ENCODE measurements at regions not wholly inside any gene's neighbourhood (a gene's known extent, or its start where the extent isn't known, plus 50 kb on each side); places are given as distances from the start of the nearest gene placed in this dataset.

DNA sequence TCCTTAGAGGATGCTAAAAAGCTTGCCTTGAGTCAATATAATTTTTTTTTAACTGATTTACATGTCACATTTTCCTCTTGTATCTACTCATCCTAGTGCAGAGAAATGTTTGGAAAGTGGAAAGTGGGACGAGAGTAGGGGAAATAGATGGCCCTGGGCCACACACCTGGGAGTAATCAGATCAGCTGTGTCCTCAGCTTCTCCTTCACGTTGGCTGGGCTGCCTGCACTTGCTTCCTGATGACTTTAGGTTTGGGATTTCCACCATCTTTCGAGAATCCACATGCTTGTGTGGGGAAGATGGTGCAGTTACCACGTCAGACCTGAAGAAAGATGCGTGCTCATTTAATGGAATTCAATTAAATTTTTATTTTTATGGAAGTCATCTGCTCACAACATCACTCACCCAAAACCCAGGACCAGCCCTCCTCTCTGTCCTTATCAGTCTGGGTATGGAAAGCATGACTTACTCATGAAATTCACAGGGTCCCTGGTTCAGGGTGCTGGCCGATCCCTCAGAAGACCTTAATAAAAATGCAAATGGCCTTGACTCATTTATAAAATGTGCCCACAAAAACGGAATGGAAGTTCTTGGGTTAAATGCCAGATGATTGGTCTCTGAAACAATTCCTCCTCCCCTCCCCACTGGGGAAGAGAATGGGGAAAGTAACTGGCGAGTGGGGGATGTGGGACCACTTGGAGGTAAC is 74.5 kb upstream of the TIAM2 start:
- no peaks in the 10 kb centered on the region for H3K9me1 ChIP-seq (replicated peaks; ENCODE audit: control insufficient read depth, extremely low read depth, insufficient read depth, low read length)
- ChIA-PET CTCF (interaction anchor here (1.2 to 4.8 kb wide), 3 partner anchors 53 to 245 kb away, joined by 4 to 24 read pairs (median 5); no protein-coding TSS in a partner anchor), POLR2A (no interaction called here)
- H3K27ac ChIP-seq (ENCODE audit: insufficient read depth, low read depth, low read length): no peak overlapping the region
- no peak overlapping the region for H3K9ac ChIP-seq (replicated peaks; ENCODE audit: extremely low read depth, insufficient read depth, low read length)
- no peak overlapping the region for H2AFZ ChIP-seq (ENCODE audit: low read depth, low read length)
- H3K4me1 ChIP-seq (ENCODE audit: control insufficient read depth, extremely low read depth, insufficient read depth, low read length): peaks cover 9% of the 10 kb centered on the region
- DNase-seq (ENCODE audit: low read depth, low spot score) (no peak), FAIRE-seq (no peak)
- no TSS peak for BruUV-seq (replicated peaks)
- no peaks in the 10 kb centered on the region for H4K20me1 ChIP-seq (replicated peaks; ENCODE audit: control insufficient read depth, extremely low read depth, insufficient read depth, low read length)
- no peak overlapping the region for H3K4me3 ChIP-seq (replicated peaks in 1 of 3; ENCODE audit: insufficient read depth in 1 of 3, low read depth in 1 of 3, low read length in 3 of 3)
- intact Hi-C loops (cut with micrococcal nuclease): no loop called here
- no peaks in the 10 kb centered on the region for H3K9me3 ChIP-seq (replicated peaks; ENCODE audit: control insufficient read depth, insufficient read depth, low read length)
- dilution Hi-C loops (cut with MboI; ENCODE audit: extremely low pct_ligation_motif_present, low sequenced_read_pairs): no loop called here
- no peaks in the 10 kb centered on the region for H3K36me3 ChIP-seq (ENCODE audit: control insufficient read depth in 2 of 2, extremely low read depth in 1 of 2, insufficient read depth in 2 of 2, low read length in 2 of 2)
- no peak for TF ChIP-seq MYC (IDR thresholded peaks at IDR 0.05; ENCODE audit: low read depth, low read length)
- TF ChIP-seq POLR2AphosphoS5 (IDR thresholded peaks at IDR 0.05; ENCODE audit: insufficient read depth, low read depth, low read length): no peak
- TF ChIP-seq GATA2 (IDR thresholded peaks at IDR 0.05; ENCODE audit: insufficient read depth, insufficient read length, low read depth, low read length): no peak
- TF ChIP-seq, protein P1, sequence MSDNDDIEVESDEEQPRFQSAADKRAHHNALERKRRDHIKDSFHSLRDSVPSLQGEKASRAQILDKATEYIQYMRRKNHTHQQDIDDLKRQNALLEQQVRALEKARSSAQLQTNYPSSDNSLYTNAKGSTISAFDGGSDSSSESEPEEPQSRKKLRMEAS (IDR thresholded peaks at IDR 0.05; ENCODE audit: insufficient read depth, insufficient read length): no peak
- no peak for TF ChIP-seq FOS (IDR thresholded peaks at IDR 0.05; ENCODE audit: borderline replicate concordance, insufficient read depth, low read length)
- TF ChIP-seq EZH2 (IDR thresholded peaks at IDR 0.05; ENCODE audit: borderline replicate concordance, low read depth, low read length, severe bottlenecking): no peak
- no peak for TF ChIP-seq POLR2A (IDR thresholded peaks at IDR 0.05; ENCODE audit: low read depth, low read length)
- no peak for TF ChIP-seq JUN (IDR thresholded peaks at IDR 0.05; ENCODE audit: borderline replicate concordance, insufficient read depth, insufficient read length, low read depth)
- TF ChIP-seq, protein P2, sequence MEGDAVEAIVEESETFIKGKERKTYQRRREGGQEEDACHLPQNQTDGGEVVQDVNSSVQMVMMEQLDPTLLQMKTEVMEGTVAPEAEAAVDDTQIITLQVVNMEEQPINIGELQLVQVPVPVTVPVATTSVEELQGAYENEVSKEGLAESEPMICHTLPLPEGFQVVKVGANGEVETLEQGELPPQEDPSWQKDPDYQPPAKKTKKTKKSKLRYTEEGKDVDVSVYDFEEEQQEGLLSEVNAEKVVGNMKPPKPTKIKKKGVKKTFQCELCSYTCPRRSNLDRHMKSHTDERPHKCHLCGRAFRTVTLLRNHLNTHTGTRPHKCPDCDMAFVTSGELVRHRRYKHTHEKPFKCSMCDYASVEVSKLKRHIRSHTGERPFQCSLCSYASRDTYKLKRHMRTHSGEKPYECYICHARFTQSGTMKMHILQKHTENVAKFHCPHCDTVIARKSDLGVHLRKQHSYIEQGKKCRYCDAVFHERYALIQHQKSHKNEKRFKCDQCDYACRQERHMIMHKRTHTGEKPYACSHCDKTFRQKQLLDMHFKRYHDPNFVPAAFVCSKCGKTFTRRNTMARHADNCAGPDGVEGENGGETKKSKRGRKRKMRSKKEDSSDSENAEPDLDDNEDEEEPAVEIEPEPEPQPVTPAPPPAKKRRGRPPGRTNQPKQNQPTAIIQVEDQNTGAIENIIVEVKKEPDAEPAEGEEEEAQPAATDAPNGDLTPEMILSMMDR (IDR thresholded peaks at IDR 0.05; ENCODE audit: extremely low read depth in 1 of 2, insufficient read depth in 1 of 2, low read depth in 1 of 2, low read length in 2 of 2): no peak
- no peaks in the 10 kb centered on the region for H3K27me3 ChIP-seq (ENCODE audit: control insufficient read depth in 2 of 2, insufficient read depth in 2 of 2, low read length in 2 of 2)
- H3K4me2 ChIP-seq (ENCODE audit: insufficient read depth, low read length): no peak overlapping the region
- no peaks in the 10 kb centered on the region for H3K79me2 ChIP-seq (ENCODE audit: control insufficient read depth, insufficient read depth, low read length)
